Lower leg skin (tissue), 3 donors: ENCODE measurements at regions not wholly inside any gene's neighbourhood (a gene's known extent, or its start where the extent isn't known, plus 50 kb on each side); places are given as distances from the start of the nearest gene placed in this dataset.

Source experiments
- POLR2A ChIP-seq, 2 donors: fragments of 450-650 bp; IDR thresholded peaks; one replicate each; pipeline ENCODE4 v1.6.1; 2016 to 2017; ENCODE audit warnings: antibody characterized with exemption in 2 of 2, mild to moderate bottlenecking in 1 of 2, moderate library complexity in 1 of 2
- TF ChIP-seq, protein P1 (sequence below), 3 donors: fragments of 450-650 bp; IDR thresholded peaks; one replicate each; pipeline ENCODE4 v1.5.1; 2016; ENCODE audit warnings: antibody characterized with exemption in 3 of 3, mild to moderate bottlenecking in 3 of 3, moderate library complexity in 2 of 3

DNA sequence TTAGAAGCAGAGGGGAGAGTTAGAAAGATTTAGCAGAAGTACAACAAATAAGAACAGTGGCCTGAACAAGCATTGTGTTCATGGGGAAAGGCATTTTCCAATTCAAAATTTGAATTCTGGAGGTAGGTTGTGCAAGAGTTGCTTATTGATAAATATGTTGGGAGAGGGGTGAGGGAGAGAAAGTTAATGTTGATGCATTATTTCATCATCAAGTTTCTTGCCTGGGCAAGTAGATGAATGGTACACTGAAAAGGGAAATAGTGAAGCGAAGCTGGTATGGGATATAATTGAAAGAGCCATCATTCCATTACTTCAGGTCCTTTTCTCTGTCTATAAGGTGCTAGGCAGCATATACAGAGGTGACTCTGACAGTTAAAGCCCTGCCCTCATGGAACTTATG is 288.9 kb upstream of the GBE1 start:
- TF ChIP-seq POLR2A (IDR thresholded peaks at IDR 0.05): no peak
- TF ChIP-seq, protein P1, sequence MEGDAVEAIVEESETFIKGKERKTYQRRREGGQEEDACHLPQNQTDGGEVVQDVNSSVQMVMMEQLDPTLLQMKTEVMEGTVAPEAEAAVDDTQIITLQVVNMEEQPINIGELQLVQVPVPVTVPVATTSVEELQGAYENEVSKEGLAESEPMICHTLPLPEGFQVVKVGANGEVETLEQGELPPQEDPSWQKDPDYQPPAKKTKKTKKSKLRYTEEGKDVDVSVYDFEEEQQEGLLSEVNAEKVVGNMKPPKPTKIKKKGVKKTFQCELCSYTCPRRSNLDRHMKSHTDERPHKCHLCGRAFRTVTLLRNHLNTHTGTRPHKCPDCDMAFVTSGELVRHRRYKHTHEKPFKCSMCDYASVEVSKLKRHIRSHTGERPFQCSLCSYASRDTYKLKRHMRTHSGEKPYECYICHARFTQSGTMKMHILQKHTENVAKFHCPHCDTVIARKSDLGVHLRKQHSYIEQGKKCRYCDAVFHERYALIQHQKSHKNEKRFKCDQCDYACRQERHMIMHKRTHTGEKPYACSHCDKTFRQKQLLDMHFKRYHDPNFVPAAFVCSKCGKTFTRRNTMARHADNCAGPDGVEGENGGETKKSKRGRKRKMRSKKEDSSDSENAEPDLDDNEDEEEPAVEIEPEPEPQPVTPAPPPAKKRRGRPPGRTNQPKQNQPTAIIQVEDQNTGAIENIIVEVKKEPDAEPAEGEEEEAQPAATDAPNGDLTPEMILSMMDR (IDR thresholded peaks at IDR 0.05): no peak
